ENCODE measurements at regions not wholly inside any gene's neighbourhood (a gene's known extent, or its start where the extent isn't known, plus 50 kb on each side); places are given as distances from the start of the nearest gene placed in this dataset.
A peak's percentile ranks its signal among the peaks of the same experiment; 100 is the strongest.

DNA sequence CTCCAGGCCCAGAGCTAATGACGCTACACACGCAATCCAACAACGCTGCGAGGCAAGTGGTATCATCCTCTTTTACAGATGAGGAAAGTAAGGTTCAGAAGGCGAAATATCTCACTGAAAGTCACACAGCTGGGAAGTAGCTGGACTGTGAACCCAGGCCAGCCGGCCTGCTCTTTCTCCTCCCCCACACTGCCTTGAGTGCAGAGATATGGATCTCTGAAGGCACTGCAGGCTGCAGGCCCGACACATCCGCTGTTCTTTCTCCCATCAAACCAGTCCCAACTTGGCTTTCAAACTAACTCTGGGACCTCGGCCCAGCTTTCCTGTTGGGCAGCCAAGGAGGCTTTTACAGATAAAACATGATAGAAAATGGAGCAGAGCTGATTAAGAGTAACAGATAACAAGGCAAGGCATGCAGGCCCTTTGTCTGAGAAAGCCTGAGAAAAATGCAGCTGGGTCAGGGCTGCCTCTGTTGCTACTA, 64.0 kb upstream of the PTPRJ start:
- TF ChIP-seq, protein P1, sequence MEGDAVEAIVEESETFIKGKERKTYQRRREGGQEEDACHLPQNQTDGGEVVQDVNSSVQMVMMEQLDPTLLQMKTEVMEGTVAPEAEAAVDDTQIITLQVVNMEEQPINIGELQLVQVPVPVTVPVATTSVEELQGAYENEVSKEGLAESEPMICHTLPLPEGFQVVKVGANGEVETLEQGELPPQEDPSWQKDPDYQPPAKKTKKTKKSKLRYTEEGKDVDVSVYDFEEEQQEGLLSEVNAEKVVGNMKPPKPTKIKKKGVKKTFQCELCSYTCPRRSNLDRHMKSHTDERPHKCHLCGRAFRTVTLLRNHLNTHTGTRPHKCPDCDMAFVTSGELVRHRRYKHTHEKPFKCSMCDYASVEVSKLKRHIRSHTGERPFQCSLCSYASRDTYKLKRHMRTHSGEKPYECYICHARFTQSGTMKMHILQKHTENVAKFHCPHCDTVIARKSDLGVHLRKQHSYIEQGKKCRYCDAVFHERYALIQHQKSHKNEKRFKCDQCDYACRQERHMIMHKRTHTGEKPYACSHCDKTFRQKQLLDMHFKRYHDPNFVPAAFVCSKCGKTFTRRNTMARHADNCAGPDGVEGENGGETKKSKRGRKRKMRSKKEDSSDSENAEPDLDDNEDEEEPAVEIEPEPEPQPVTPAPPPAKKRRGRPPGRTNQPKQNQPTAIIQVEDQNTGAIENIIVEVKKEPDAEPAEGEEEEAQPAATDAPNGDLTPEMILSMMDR (conservative IDR thresholded peaks at IDR 0.05): no peak
- TF ChIP-seq EZH2 (IDR thresholded peaks at IDR 0.05; ENCODE audit: low read depth): no peak
- intact Hi-C loops (cut with micrococcal nuclease; ENCODE audit: unreplicated experiment): loop anchor here (1.0 to 5.0 kb wide), 2 partner anchors 11 to 76 kb away; no protein-coding TSS in a partner anchor
- H3K4me3 ChIP-seq: no peak overlapping the region
- no peak for DNase-seq
- no peaks in the 10 kb centered on the region for H3K9me3 ChIP-seq (ENCODE audit: insufficient read depth, low read depth)
- no peaks in the 10 kb centered on the region for H3K36me3 ChIP-seq (ENCODE audit: low read depth)
- no peaks in the 10 kb centered on the region for H4K20me1 ChIP-seq (ENCODE audit: insufficient read depth)
- no peaks in the 10 kb centered on the region for H3K9me2 ChIP-seq (ENCODE audit: insufficient read depth)
- H3F3A ChIP-seq (ENCODE audit: insufficient read depth, low read depth): peaks cover 39% of the 10 kb centered on the region
- no peaks in the 10 kb centered on the region for H3K79me2 ChIP-seq (ENCODE audit: low read depth)
- ChIA-PET POLR2A (ENCODE audit: unreplicated experiment) (no interaction called here), CTCF (interaction anchor here (0.6 kb wide), 1 partner anchor 15 kb away, joined by 3 read pairs; no protein-coding TSS in a partner anchor)
- no peak overlapping the region for H2AFZ ChIP-seq
- no peak overlapping the region for H3K27ac ChIP-seq
- peaks cover 44% of the 10 kb centered on the region for H3K4me1 ChIP-seq (replicated peaks; ENCODE audit: insufficient read depth)
- no peak overlapping the region for H3K4me2 ChIP-seq
- no TSS peak for BruUV-seq (replicated peaks)
- no peaks in the 10 kb centered on the region for H3K27me3 ChIP-seq (ENCODE audit: insufficient read depth, low read depth)

DNA sequence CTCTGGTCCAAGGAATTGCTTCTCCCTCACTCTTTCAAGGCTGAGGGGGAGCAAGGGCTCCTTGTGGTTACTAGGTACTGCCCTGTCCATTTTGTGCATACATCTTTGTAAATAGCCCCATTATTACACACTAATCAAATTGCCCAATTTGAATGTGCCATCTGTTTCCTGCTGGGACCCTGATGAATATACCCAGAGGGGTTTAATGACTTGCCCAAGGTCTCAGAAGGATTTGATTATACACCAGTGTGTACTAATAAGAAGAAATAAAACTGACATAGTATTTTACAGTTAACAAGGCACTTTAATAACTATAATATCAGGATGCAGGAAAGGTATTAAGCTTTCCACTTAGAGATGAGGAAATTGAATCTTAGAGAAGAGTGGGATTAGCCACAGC, 64.6 kb upstream of the PTPRJ start:
- Histone ChIP-seq H3K4me1 (replicated peaks; ENCODE audit: insufficient read depth) (peaks cover 44% of the 10 kb centered on the region), H3K79me2 (ENCODE audit: low read depth) (no peaks in the 10 kb centered on the region), H2AFZ (no peak overlapping the region), H3K4me2 (peak overlapping the region; percentile 36; the same call in 1 of the 2 replicates), H3K4me3 (no peak overlapping the region), H4K20me1 (ENCODE audit: insufficient read depth) (no peaks in the 10 kb centered on the region), H3K9me3 (ENCODE audit: insufficient read depth, low read depth) (no peaks in the 10 kb centered on the region), H3K36me3 (ENCODE audit: low read depth) (no peaks in the 10 kb centered on the region), H3F3A (ENCODE audit: insufficient read depth, low read depth) (peaks cover 39% of the 10 kb centered on the region), H3K9me2 (ENCODE audit: insufficient read depth) (no peaks in the 10 kb centered on the region), H3K27me3 (ENCODE audit: insufficient read depth, low read depth) (no peaks in the 10 kb centered on the region), H3K27ac (no peak overlapping the region)
- no TSS peak for BruUV-seq (replicated peaks)
- POLR2A ChIA-PET (ENCODE audit: unreplicated experiment): interaction anchor here (0.7 kb wide), 1 partner anchor 54 kb away, joined by 4 read pairs; no protein-coding TSS in a partner anchor
- CTCF ChIA-PET: interaction anchor here (0.6 kb wide), 1 partner anchor 16 kb away, joined by 3 read pairs; no protein-coding TSS in a partner anchor
- no peak for DNase-seq
- intact Hi-C loops (cut with micrococcal nuclease; ENCODE audit: unreplicated experiment): loop anchor here (1.0 to 5.0 kb wide), 2 partner anchors 10 to 77 kb away; no protein-coding TSS in a partner anchor
- TF ChIP-seq, protein P1 (conservative IDR thresholded peaks at IDR 0.05): no peak
- no peak for TF ChIP-seq EZH2 (IDR thresholded peaks at IDR 0.05; ENCODE audit: low read depth)

DNA sequence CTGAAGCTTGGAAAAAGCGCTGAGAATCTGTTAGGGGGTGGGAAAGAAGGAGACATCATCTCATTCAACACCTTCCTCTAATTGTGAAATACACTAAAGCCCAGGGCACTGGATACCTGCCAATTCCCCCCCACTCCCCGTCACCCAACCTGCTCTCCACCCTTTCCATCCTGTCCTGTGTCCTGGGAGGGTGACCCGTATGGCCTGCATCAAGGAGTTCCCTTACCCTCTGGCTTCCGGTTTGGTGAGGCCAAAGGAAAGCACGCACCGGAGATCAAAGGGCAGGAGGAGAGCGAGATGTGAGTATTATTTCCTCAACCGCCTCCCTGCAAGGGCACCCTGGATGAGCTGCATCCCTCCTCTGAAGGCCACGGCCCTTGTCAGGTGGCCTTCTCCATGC, 65.0 kb upstream of the PTPRJ start:
- no peaks in the 10 kb centered on the region for H3K36me3 ChIP-seq (ENCODE audit: low read depth)
- no peaks in the 10 kb centered on the region for H3K9me2 ChIP-seq (ENCODE audit: insufficient read depth)
- peak; percentile 64 to 78 for DNase-seq
- H2AFZ ChIP-seq: no peak overlapping the region
- H3K4me3 ChIP-seq: no peak overlapping the region
- no peaks in the 10 kb centered on the region for H3K79me2 ChIP-seq (ENCODE audit: low read depth)
- H3K9me3 ChIP-seq (ENCODE audit: insufficient read depth, low read depth): no peaks in the 10 kb centered on the region
- POLR2A ChIA-PET (ENCODE audit: unreplicated experiment): interaction anchor here (0.7 kb wide), 1 partner anchor 53 kb away, joined by 4 read pairs; no protein-coding TSS in a partner anchor
- H3F3A ChIP-seq (ENCODE audit: insufficient read depth, low read depth): peaks cover 39% of the 10 kb centered on the region
- TF ChIP-seq EZH2 (IDR thresholded peaks at IDR 0.05; ENCODE audit: low read depth): no peak
- TF ChIP-seq, protein P1 (conservative IDR thresholded peaks at IDR 0.05): no peak
- intact Hi-C loops (cut with micrococcal nuclease; ENCODE audit: unreplicated experiment): loop anchor here (5.0 kb wide), 1 partner anchor 77 kb away; no protein-coding TSS in a partner anchor
- peak overlapping the region; percentile 36; the same call in 1 of the 2 replicates for H3K4me2 ChIP-seq
- CTCF ChIA-PET: no interaction called here
- no peaks in the 10 kb centered on the region for H4K20me1 ChIP-seq (ENCODE audit: insufficient read depth)
- H3K4me1 ChIP-seq (replicated peaks; ENCODE audit: insufficient read depth): peaks cover 44% of the 10 kb centered on the region
- H3K27ac ChIP-seq: peak overlapping the region; percentile 42
- no peaks in the 10 kb centered on the region for H3K27me3 ChIP-seq (ENCODE audit: insufficient read depth, low read depth)
- BruUV-seq (replicated peaks): no TSS peak
